ENCODE measurements at regions not wholly inside any gene's neighbourhood (a gene's known extent, or its start where the extent isn't known, plus 50 kb on each side); places are given as distances from the start of the nearest gene placed in this dataset.

GRCh38 chr5:56376128-56376527, 143.0 kb upstream of the ANKRD55 start (continued):
- TF ChIP-seq ZNF281 (CRISPR knock-in tag; IDR thresholded peaks at IDR 0.05; ENCODE audit: borderline replicate concordance) (no peak), ARID5B (CRISPR knock-in tag; IDR thresholded peaks at IDR 0.05) (peak; percentile 41; the same call in 1 of the 2 replicates), PAX8 (CRISPR knock-in tag; IDR thresholded peaks at IDR 0.05; ENCODE audit: borderline replicate concordance) (no peak), SAP130 (CRISPR knock-in tag; IDR thresholded peaks at IDR 0.05; ENCODE audit: low read depth) (no peak), KAT2B (IDR thresholded peaks at IDR 0.05; ENCODE audit: borderline replicate concordance, low read depth, low read length) (no peak), ZNF121 (CRISPR knock-in tag; IDR thresholded peaks at IDR 0.05) (no peak), HMG20A (CRISPR knock-in tag; IDR thresholded peaks at IDR 0.05; ENCODE audit: borderline replicate concordance) (0 out of 2 replicates have a peak, but pooled peaks have one; percentile 39), SOX5 (CRISPR knock-in tag; IDR thresholded peaks at IDR 0.05; ENCODE audit: borderline replicate concordance) (0 out of 2 replicates have a peak, but pooled peaks have one; percentile 7), HNF4G (IDR thresholded peaks at IDR 0.05; ENCODE audit: borderline replicate concordance, low read depth, low read length) (peak; percentile 26; the same call in 1 of the 2 replicates), HNF4G (CRISPR knock-in tag; IDR thresholded peaks at IDR 0.05; ENCODE audit: borderline replicate concordance, low read depth) (no peak), ZNF256 (CRISPR knock-in tag; conservative IDR thresholded peaks at IDR 0.05) (no peak), SSRP1 (CRISPR knock-in tag; IDR thresholded peaks at IDR 0.05) (no peak), PATZ1 (CRISPR knock-in tag; IDR thresholded peaks at IDR 0.05) (peak; percentile 38; the same call in 1 of the 2 replicates), ZNF691 (CRISPR knock-in tag; IDR thresholded peaks at IDR 0.05; ENCODE audit: borderline replicate concordance, low read depth) (no peak), EP300 (IDR thresholded peaks at IDR 0.05; ENCODE audit: low read depth in 2 of 2, low read length in 2 of 2) (peak; percentile 36 to 41; a peak in 1 of 4 replicates), EP300 (CRISPR knock-in tag; IDR thresholded peaks at IDR 0.05; ENCODE audit: borderline replicate concordance) (no peak), HDAC2 (CRISPR knock-in tag; IDR thresholded peaks at IDR 0.05) (0 out of 2 replicates have a peak, but pooled peaks have one; percentile 30), ZBTB44 (CRISPR knock-in tag; IDR thresholded peaks at IDR 0.05) (no peak), ZNF775 (CRISPR knock-in tag; IDR thresholded peaks at IDR 0.05; ENCODE audit: borderline replicate concordance) (no peak)

All from HepG2 (cell line).